K562 (cell line): ENCODE measurements at regions not wholly inside any gene's neighbourhood (a gene's known extent, or its start where the extent isn't known, plus 50 kb on each side); places are given as distances from the start of the nearest gene placed in this dataset.

Experiments
- CCNT2 ChIP-seq: IDR thresholded peaks from 2 replicates; pipeline ENCODE4 v1.6.1; 2011; ENCODE audit warnings: borderline replicate concordance, low read depth, mild to moderate bottlenecking, moderate library complexity, mixed read lengths, low read length; ENCODE audit not compliant: insufficient read length; ENCODE audit errors: extremely low read depth
- CTCF ChIP-seq, 3 experiments: IDR thresholded peaks in 2 of 3; conservative IDR thresholded peaks in 1 of 3; 2 replicates each; pipeline ENCODE4 v1.5.1; 2011 to 2012; ENCODE audit warnings: low read length in 3 of 3, mild to moderate bottlenecking in 3 of 3, control low read depth in 2 of 3, improper control_type of control experiment in 1 of 3, inconsistent platforms in 1 of 3, low read depth in 1 of 3, mixed read lengths in 1 of 3, moderate library complexity in 1 of 3; ENCODE audit not compliant: insufficient read depth in 2 of 3
- ZNF217 ChIP-seq: sonication (generic); formaldehyde crosslinking; IDR thresholded peaks from 2 replicates; pipeline ENCODE4 v1.8.0; 2022; ENCODE audit warnings: mild to moderate bottlenecking, missing genetic modification reagents
- TF ChIP-seq, protein P1 (sequence below): fragments of 200-600 bp; sonication (generic); IDR thresholded peaks from one replicate; pipeline ENCODE4 v1.6.1; 2012; ENCODE audit warnings: mild to moderate bottlenecking, low read depth, low read length, inconsistent platforms
- TF ChIP-seq, protein P2 (sequence below): fragments of 250-450 bp; sonication (Bioruptor Pico); IDR thresholded peaks from 2 replicates; pipeline ENCODE4 v1.4.0; 2020

GRCh38 chrX:117138070-117138469 lies 675.3 kb upstream of the CT83 start (continued):
- TF ChIP-seq, protein P1, sequence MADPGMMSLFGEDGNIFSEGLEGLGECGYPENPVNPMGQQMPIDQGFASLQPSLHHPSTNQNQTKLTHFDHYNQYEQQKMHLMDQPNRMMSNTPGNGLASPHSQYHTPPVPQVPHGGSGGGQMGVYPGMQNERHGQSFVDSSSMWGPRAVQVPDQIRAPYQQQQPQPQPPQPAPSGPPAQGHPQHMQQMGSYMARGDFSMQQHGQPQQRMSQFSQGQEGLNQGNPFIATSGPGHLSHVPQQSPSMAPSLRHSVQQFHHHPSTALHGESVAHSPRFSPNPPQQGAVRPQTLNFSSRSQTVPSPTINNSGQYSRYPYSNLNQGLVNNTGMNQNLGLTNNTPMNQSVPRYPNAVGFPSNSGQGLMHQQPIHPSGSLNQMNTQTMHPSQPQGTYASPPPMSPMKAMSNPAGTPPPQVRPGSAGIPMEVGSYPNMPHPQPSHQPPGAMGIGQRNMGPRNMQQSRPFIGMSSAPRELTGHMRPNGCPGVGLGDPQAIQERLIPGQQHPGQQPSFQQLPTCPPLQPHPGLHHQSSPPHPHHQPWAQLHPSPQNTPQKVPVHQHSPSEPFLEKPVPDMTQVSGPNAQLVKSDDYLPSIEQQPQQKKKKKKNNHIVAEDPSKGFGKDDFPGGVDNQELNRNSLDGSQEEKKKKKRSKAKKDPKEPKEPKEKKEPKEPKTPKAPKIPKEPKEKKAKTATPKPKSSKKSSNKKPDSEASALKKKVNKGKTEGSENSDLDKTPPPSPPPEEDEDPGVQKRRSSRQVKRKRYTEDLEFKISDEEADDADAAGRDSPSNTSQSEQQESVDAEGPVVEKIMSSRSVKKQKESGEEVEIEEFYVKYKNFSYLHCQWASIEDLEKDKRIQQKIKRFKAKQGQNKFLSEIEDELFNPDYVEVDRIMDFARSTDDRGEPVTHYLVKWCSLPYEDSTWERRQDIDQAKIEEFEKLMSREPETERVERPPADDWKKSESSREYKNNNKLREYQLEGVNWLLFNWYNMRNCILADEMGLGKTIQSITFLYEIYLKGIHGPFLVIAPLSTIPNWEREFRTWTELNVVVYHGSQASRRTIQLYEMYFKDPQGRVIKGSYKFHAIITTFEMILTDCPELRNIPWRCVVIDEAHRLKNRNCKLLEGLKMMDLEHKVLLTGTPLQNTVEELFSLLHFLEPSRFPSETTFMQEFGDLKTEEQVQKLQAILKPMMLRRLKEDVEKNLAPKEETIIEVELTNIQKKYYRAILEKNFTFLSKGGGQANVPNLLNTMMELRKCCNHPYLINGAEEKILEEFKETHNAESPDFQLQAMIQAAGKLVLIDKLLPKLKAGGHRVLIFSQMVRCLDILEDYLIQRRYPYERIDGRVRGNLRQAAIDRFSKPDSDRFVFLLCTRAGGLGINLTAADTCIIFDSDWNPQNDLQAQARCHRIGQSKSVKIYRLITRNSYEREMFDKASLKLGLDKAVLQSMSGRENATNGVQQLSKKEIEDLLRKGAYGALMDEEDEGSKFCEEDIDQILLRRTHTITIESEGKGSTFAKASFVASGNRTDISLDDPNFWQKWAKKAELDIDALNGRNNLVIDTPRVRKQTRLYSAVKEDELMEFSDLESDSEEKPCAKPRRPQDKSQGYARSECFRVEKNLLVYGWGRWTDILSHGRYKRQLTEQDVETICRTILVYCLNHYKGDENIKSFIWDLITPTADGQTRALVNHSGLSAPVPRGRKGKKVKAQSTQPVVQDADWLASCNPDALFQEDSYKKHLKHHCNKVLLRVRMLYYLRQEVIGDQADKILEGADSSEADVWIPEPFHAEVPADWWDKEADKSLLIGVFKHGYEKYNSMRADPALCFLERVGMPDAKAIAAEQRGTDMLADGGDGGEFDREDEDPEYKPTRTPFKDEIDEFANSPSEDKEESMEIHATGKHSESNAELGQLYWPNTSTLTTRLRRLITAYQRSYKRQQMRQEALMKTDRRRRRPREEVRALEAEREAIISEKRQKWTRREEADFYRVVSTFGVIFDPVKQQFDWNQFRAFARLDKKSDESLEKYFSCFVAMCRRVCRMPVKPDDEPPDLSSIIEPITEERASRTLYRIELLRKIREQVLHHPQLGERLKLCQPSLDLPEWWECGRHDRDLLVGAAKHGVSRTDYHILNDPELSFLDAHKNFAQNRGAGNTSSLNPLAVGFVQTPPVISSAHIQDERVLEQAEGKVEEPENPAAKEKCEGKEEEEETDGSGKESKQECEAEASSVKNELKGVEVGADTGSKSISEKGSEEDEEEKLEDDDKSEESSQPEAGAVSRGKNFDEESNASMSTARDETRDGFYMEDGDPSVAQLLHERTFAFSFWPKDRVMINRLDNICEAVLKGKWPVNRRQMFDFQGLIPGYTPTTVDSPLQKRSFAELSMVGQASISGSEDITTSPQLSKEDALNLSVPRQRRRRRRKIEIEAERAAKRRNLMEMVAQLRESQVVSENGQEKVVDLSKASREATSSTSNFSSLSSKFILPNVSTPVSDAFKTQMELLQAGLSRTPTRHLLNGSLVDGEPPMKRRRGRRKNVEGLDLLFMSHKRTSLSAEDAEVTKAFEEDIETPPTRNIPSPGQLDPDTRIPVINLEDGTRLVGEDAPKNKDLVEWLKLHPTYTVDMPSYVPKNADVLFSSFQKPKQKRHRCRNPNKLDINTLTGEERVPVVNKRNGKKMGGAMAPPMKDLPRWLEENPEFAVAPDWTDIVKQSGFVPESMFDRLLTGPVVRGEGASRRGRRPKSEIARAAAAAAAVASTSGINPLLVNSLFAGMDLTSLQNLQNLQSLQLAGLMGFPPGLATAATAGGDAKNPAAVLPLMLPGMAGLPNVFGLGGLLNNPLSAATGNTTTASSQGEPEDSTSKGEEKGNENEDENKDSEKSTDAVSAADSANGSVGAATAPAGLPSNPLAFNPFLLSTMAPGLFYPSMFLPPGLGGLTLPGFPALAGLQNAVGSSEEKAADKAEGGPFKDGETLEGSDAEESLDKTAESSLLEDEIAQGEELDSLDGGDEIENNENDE = no peak
- TF ChIP-seq, protein P2, sequence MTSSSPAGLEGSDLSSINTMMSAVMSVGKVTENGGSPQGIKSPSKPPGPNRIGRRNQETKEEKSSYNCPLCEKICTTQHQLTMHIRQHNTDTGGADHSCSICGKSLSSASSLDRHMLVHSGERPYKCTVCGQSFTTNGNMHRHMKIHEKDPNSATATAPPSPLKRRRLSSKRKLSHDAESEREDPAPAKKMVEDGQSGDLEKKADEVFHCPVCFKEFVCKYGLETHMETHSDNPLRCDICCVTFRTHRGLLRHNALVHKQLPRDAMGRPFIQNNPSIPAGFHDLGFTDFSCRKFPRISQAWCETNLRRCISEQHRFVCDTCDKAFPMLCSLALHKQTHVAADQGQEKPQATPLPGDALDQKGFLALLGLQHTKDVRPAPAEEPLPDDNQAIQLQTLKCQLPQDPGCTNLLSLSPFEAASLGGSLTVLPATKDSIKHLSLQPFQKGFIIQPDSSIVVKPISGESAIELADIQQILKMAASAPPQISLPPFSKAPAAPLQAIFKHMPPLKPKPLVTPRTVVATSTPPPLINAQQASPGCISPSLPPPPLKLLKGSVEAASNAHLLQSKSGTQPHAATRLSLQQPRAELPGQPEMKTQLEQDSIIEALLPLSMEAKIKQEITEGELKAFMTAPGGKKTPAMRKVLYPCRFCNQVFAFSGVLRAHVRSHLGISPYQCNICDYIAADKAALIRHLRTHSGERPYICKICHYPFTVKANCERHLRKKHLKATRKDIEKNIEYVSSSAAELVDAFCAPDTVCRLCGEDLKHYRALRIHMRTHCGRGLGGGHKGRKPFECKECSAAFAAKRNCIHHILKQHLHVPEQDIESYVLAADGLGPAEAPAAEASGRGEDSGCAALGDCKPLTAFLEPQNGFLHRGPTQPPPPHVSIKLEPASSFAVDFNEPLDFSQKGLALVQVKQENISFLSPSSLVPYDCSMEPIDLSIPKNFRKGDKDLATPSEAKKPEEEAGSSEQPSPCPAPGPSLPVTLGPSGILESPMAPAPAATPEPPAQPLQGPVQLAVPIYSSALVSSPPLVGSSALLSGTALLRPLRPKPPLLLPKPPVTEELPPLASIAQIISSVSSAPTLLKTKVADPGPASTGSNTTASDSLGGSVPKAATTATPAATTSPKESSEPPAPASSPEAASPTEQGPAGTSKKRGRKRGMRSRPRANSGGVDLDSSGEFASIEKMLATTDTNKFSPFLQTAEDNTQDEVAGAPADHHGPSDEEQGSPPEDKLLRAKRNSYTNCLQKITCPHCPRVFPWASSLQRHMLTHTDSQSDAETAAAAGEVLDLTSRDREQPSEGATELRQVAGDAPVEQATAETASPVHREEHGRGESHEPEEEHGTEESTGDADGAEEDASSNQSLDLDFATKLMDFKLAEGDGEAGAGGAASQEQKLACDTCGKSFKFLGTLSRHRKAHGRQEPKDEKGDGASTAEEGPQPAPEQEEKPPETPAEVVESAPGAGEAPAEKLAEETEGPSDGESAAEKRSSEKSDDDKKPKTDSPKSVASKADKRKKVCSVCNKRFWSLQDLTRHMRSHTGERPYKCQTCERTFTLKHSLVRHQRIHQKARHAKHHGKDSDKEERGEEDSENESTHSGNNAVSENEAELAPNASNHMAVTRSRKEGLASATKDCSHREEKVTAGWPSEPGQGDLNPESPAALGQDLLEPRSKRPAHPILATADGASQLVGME (CRISPR knock-in tag) = no peak
- no peak for TF ChIP-seq CTCF (IDR thresholded peaks at IDR 0.05 in 2 of 3, conservative IDR thresholded peaks at IDR 0.05 in 1 of 3; ENCODE audit: insufficient read depth in 2 of 3, low read depth in 1 of 3, low read length in 3 of 3)
- no peak for TF ChIP-seq ZNF217 (CRISPR knock-in tag)
- TF ChIP-seq CCNT2 = no peak
